ENCODE measurements at regions not wholly inside any gene's neighbourhood (a gene's known extent, or its start where the extent isn't known, plus 50 kb on each side); places are given as distances from the start of the nearest gene placed in this dataset.

- CTCF ChIA-PET: no interaction called here
- DNase-seq (ENCODE audit: low spot score): no peak
- H3K27ac ChIP-seq: no peak overlapping the region
- no peak for TF ChIP-seq CTCF (conservative IDR thresholded peaks at IDR 0.05; ENCODE audit: low read depth)
- POLR2A ChIA-PET (ENCODE audit: low non-redundant PET): no interaction called here
Measured at GRCh38 chr4:10169839-10170387, 53.3 kb upstream of the WDR1 start.

- TF ChIP-seq CTCF (conservative IDR thresholded peaks at IDR 0.05; ENCODE audit: low read depth): no peak
- ChIA-PET CTCF (no interaction called here), POLR2A (ENCODE audit: low non-redundant PET) (no interaction called here)
- H3K27ac ChIP-seq: no peak overlapping the region
- no peak for DNase-seq (ENCODE audit: low spot score)
Measured at GRCh38 chr4:10168151-10168550, 51.6 kb upstream of the WDR1 start.

GRCh38 chr4:10167201-10167600 is 50.6 kb upstream of the WDR1 start:
- H3K27ac ChIP-seq: no peak overlapping the region
- no peak for TF ChIP-seq CTCF (conservative IDR thresholded peaks at IDR 0.05; ENCODE audit: low read depth)
- ChIA-PET CTCF (no interaction called here), POLR2A (ENCODE audit: low non-redundant PET) (no interaction called here)
- no peak for DNase-seq (ENCODE audit: low spot score)
